ENCODE measurements at regions not wholly inside any gene's neighbourhood (a gene's known extent, or its start where the extent isn't known, plus 50 kb on each side); places are given as distances from the start of the nearest gene placed in this dataset.
"Not testable (repeated sequence)": the region's sequence is repeated elsewhere in the genome, so short reads cannot be mapped to it uniquely, and the experiment has no call there.

DNA sequence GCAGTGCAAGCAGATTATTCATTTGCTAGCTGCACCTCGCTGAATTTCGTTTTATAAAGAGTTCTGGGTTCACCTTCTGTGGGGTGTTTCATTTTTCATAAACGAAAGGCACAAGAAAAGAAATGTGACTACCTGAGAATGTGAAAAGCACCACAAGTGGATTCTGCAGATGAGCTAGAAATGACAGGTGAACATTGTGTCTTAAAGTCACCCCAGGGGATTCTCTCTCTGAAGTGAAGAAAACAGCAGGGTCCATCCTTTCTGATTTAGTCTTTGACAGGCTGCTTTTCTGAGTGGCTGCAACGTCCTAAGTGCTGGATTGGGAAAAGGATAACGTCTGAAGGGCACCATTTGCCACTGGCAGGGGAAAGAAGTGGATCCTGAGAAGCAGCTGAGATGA lies 469.3 kb downstream of the SPATA31D1 start:
- no peak for DNase-seq

DNA sequence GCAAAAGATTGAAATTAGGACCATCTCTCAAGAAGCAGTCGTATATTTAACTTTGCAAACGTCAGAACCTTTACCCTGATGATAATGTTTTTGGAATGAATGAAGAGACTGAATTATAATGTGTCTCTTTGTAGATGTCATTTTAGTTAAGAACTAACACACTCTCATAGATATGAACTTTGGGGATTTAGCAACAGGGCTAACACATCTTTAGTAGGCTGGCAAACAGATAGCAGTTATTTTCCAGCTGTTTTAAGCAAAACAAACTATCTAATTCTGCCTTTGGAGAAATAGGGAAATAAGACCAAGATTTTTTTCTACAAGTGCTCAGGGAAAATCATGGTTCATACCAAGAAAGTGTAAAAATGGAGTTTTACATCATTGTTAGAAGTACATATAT lies 469.7 kb downstream of the SPATA31D1 start:
- DNase-seq: no peak

DNA sequence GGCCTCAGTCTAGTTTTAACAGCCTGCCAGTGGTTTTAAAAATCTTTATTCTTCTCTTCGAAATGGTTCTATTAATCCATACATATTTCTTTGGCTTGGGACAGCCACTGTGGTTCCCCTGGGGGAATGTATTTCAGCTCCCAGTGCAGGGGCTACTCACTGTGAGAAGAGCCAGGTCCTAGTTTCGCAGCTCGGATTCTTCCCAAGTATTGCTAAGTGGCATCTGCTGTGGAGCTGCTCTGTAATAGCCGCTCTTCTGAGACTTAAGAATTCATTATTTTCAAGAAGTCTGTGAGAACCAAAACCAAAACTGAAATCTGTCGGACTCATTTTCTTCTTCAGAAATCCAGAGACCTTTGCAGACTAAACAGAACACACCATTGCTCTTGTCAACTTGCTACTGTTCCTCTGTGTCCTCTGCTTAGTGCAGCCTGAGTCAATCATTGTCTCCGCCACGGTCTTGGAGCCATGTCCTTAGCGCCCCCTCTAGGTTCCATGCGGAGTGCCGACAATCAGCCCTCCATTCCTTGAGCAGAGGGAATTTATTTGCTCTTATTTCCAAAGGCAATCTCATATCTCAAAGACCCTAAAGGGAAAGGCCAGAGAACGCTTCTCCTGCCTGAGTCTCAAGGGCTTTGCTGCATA lies 478.2 kb downstream of the SPATA31D1 start:
- DNase-seq: no peak

DNA sequence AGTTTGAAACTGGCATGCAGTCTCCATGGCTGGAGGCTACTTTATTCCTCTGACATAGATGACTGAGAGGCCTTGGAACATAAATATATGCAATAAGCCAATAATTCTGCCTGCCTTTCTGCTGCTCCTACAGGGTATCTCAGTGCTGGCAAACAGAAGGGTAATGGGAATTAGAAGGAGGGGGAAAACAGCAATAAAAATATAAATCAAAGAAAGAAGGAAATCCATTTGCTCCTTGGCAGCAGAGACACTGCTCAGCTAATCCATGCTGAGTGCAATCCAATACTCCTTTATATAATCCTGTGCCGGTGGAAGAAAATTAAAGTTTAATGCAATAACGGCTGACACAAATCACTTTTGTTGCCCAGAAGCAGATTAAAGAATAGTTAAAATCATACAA lies 478.9 kb downstream of the SPATA31D1 start:
- DNase-seq: no peak

DNA sequence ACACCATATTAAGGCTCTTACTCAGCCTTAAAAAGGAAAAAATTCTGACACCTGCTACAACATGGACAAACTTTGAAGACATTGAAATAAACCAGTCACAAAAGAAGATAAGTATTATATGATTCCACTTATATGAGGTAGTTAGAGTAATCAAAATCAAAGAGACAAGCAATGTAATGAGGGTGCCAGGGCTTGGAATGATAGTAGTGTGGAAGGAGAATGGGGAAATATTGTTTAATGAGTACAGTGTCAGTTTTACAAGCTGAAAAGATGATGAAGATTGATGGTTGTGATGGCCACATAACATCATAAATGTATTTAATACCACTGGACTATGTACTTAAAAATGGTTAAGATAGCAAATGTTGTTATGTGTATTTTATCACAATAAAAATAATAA lies 485.7 kb downstream of the SPATA31D1 start:
- no peak for DNase-seq

DNA sequence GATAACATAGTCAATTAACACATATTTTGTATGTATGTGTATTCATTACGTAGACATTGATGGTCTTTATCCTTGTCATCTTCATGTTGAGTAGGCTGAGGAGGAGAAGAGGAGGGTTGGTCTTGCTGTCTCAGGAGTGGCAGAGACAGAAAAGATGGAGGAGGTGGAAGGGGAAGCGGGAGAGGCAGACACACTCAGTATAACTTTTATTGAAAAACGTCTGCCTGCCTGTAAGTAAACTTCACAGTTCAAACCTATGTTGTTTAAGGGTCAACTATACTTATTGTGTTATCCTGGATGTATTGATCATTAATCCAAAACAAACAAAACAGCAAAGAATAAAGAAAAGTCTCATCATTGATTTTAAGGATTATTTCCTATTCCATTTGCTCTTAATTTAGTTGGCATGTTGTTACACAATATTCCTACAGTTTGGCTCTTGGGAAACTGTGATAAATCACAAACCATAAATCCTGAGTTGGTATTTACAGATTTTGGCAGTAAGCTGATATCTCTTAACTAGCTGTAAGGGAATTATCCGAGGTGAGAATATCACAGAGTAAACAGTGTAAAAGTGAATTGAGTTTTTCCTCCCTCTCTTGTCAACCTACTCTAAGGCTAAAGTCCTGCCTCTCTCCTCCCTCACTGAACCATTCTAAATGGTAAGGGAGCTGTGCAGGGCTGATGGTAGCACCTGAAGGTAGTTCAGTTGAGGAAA lies 487.2 kb downstream of the SPATA31D1 start:
- no peak for DNase-seq

DNA sequence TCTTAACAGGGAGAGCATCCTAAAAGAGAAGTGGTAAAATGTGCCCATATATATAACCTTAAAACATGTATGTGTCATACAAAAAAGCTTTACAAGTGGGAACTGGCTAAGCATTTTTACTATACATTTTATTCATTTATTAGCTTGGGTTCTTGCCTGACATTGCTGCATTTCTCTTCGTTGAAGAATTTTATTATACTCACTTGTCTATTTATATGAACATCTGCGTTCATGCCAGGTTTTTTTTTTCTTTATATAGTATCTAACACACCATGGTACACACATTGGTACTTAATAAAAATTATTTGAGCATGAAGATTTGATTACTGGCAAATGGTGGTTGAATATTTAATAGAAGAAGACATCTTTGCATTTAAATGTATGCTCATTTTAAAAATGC lies 492.3 kb downstream of the SPATA31D1 start:
- DNase-seq: no peak

DNA sequence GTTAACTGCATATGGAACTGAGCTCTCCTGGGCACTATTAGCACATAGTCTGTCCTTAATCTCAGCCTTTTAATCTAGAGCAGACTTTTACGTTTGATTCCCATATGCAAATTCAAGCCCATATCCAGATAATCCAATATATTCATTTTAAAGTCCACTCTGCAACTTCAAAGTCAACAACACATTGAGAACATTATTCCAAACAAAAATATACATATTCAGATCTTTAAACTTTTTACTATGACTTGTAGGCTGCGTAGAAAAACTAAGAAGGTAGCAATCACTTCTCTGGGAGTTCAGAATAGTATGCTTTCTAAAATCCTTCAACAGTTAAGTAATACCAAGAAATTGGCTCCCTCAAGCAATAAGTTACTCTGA lies 499.4 kb downstream of the SPATA31D1 start:
- no peak for DNase-seq

DNA sequence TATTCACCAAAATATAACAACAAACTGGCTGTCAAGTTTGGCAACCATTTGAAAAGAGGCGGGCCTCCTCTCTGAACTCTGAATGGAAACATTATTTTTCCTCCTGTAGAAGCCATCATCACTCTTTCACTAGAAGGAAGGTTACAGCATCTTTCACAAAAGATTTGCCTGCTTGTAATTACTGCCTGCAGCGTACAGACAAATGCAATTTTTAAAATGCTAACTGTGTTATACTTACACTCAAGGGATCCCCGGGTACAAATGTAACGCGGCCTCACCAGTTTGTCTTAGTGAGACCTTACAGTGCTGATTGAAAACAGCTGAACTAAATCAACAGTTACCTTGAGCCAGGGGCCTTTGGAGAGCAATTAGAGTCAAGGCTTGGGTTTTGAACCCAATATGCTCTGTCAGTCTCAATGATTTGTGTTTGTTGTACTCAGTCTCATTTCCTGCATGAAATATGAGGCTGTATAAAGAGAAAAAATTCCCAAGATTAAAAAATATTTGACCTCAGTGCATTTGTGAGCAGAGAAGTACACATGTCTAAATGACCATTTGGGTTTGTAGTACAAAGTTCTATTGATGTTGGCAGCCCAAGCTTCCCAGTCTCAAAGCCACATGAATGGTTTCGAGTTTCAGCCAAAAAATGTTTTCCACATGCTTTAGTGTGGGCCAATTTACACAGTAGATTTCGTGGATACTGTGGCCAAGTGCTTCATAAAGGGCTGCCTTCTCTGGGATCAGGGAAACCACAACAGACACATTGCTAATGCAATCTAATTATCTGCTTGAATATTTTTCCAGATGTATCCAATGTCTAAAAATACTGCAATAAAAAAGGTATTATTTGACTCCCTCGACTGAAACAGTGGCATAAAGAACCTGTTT lies 500.0 kb downstream of the SPATA31D1 start:
- no peak for DNase-seq

DNA sequence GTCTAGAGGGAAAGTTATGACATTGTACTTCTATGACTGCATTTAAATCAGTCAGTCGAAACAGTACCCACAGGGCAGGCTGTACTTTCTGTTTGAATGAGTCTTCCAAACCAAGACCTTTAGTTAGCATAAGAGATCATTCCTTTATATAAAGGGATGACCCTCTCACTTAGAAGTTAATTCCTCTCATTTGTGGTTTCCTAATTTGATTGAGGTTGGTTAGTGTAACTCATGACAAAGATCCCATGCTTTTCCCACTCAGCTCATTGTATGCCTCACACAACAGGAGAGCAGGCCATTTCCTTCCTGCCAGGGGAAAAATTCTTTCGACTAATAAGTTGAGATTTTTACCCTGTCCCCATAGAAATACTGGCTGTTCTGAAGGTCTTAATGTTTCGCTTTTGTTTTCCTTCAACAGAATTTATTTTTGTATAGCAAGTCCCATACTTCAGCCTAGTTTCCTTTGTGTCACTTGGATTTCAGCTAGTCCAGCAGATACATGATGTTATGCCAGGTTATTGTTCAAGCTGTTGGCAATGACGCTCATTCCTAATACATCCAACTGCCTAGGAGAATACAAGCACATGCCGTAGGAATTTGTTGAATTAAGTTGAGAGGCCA lies 500.7 kb downstream of the SPATA31D1 start:
- DNase-seq: no peak

DNA sequence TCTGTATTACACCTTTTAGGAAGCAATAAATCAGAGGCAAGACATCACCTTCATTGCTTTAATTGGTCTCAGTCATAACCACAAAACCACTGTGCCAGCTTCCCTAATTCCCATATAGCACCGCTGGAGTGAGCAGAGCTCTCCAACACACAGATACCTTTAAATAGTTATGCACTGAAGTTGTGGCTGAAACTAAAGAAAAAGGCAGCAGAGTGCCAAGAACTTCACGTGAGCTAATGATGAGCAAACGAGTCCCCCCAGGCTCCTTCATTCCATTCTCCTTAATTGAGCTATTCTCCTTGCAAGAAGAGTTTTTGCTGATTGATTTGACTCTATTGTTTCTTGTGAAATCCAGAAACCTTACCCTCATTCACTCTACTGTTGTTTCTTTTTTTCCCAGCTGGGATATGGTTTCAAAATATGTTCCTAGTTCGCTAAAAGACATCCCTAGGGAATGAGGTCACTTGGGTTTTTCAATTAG lies 501.5 kb downstream of the SPATA31D1 start:
- no peak for DNase-seq

DNA sequence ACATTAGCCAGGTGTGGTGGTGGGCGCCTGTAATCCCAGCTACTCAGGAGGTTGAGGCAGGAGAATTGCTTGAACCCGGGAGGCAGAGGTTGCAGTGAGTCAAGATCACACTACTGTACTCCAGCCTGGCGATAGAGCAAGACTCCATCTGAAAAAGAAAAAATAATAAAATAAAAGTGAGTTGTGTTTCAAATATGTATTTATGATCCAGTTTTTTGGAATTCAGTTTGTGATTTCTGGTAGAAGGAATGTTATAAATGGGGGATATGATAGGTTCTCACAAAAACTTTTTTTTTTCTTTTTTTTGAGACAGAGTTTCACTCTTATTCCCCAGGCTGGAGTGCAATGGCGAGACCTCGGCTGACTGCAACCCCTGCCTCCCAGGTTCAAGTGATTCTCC lies 502.2 kb downstream of the SPATA31D1 start:
- DNase-seq: not testable (repeated sequence)

DNA sequence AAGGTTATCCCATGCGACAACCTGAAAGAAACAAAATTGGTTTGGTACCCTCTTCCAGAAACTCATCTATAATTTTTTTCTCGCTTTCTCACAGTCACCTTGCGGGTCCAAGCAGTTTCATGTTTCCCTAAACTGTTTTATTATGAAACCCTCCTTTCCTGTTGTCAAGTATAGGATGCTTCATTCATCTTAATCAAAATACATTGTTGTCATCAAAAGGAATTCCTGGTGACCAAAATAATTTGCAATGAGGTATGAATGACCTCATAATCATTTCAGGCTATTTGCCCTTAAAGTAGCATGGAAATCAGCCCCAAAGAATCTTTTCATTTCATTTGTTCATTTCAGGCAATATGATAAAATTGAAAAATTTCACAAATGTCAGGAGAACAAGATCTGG lies 503.0 kb downstream of the SPATA31D1 start:
- no peak for DNase-seq

DNA sequence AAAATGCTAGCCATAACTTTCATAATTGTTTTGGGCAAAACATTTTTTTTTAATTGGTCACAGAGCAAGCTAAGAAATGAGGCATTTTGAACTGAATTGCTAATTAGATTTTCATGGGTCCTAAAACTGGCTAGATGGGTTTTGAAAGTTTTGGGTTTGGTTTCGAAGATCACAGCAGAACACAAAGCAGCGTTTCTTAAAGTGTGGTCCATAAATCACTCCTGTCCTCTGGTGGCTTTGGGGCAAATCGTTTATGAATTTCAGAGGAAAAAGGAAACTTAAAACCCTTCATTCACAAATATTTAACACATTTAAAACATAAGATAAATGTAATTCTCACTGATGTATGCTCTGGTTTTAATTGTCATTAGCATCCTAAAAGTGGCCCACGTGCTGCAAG lies 503.7 kb downstream of the SPATA31D1 start:
- DNase-seq: no peak

DNA sequence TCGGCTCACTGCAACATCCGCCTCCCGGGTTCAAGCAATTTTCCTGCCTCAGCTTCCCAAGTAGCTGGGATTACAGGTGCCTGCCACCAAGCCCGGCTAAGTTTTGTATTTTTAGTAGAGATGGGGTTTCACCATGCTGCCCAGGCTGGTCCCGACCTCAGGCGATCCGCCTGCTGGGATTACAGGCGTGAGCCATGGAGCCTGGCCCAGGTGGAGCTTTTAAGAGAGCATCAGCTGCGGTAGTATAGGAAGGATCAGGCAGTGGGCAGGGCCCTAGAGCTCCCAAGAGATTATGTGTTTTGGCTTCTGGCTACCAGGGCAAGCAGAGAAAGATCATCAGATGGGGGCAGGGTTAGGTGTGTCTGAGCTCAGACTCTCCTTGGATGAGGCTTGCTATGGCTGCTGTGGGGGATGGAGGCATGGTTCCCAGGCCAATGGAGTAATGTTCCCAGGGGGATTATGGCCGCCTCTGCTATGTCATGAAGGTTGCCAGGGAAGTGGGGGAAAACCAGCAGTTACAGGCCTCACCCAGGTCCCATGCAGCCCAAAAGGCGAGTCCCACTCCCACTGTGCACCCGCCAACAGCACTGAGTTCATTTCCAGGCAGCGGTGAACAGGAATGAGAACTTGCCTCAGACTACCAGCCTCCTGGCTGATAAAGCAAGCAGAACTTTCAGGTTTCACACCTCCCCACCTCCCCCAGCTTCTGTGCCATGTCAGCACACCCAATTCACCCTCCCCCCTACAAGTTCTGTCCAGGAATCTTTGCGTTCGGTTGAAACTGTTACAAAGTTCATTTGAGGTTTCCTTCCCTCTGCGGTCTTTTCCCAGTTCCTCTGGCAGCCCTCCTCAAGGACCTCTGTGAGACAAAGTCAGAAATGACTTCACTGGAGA lies 507.6 kb downstream of the SPATA31D1 start:
- no peak for DNase-seq

DNA sequence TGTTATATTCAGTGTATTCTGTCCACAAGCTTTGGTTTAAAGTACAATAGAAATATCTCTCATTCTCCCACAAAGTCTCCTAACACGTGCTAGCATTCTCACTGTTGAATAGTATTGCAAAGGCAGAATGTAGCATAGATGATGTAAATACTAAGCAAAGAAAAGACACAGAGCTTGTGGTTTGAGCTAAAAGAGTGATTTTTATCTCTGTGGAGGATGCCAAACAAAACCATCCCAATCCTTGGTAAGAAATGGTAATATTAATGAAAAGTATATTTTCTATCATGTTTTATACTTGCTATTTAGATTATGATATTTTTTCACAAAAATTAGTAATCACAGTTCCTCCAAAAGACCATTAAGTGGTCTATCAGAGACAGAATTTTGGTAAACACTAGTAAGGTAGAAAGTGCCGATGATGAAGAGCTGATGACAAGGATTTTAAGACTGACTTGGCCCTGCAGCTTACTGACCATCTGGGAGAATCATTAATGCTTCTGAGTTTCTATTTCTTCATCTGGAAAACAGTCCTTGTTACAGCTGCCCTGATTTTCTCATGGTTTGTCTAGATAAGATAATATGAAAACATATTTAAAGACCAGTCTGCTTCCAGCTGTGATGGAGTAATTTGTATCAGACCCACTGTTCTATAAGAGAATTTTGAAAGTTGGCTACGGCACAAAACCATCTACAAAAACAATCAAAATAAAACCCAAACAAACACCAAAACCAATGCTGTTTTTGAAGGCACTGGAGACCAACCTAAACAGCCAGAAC lies 510.2 kb downstream of the SPATA31D1 start:
- no peak for DNase-seq

DNA sequence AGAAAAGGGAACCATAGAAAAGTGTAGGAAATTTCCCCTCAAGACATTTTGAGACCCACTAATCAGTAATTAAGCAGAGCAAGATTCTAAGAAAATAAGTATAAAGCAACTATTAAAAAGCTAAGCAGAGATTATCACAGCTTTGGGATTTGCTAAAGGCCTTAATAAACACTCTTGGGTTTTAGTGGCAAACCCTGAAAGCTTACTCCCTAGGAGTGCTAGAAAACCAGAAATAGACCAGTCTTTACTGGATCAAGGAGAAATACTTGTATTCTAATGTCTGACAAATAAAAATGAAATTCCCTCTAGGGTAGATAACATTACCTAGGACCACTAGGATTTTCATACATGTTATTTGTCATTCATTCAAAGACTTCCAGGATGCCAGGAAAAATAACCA lies 510.8 kb downstream of the SPATA31D1 start:
- no peak for DNase-seq

DNA sequence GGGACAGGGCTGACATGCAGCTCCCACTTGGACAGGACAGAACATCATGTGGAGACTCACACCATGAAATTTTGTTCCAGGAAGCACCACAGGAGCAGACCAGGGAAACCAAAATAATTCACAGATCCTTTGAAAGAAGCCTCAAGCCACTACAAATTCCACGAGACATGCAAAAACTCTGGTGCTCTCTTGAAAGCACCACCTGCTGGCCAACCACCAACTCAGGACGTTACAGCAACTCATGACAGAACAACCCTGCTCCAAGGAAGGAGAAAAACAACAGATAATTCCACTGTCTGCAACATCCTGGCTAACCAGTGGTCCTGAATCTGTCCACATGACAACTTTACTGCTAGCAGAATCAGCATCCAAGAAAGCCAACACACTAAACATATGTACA lies 516.0 kb downstream of the SPATA31D1 start:
- no peak for DNase-seq

DNA sequence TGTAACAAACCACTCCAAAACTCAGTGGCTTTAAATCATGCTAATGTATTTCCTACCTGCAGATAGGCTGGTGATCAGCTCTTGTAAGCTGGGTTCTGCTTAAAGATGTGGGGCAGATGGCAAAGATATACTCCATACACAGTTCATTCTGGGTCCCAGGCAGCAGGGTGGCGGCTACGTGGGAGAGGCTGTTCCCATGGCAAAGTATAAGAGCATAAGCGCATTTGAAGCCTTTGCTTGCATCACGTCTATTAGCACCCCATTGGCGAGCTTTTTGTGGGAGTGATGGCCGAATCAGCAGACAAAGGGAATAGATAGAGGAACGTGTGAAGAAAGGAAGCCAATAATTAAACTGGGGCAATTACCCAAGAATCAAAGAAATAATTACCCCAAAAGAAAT lies 523.1 kb downstream of the SPATA31D1 start:
- no peak for DNase-seq

DNA sequence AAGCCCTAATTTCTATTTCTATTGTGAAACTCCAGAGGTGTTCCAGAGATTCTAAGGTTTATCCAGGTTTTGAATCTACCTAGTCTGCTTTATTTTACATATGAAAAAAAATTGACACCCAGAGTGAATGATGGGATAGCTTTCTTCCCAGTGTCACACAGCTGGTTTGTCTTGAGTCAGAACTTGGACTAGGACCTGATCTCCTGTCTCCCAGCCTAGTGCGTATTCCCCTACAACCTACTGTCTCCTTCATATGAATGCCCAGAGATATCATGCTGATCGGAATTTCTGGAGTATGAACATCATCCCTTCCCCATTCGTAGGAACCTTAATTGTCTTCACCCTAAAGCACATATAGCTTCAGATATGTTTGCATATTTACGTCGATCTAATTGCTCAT lies 524.2 kb downstream of the SPATA31D1 start:
- DNase-seq: no peak

DNA sequence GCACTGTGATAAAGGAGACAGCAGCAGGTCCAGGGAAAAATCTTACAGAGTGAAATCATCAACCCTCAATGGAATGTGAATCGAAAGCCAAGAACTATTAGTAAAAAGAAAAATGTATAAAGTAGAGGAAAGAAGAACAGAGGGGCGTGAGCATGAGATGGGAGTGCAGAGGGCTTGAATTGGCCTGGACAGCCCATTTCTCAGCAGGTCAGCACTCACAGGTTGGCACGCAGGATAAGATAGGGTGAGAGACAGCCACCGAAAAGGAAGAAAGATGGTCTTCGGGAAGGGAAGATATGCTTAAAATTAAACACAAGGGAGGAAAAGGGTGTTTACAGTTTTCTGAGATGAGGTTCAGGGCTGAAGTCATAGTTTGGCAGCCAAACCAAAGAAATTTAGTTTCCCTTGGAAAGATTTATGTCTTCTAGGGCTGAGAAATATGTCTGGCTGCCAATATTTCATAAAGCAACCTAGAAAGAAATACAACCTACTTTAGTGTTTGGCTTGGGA lies 524.7 kb downstream of the SPATA31D1 start:
- no peak for DNase-seq

Measured in DMS 273 treated with DMSO at 0.1 percent for 48 hours (cell line).